ENCODE measurements at regions not wholly inside any gene's neighbourhood (a gene's known extent, or its start where the extent isn't known, plus 50 kb on each side); places are given as distances from the start of the nearest gene placed in this dataset.

DNA sequence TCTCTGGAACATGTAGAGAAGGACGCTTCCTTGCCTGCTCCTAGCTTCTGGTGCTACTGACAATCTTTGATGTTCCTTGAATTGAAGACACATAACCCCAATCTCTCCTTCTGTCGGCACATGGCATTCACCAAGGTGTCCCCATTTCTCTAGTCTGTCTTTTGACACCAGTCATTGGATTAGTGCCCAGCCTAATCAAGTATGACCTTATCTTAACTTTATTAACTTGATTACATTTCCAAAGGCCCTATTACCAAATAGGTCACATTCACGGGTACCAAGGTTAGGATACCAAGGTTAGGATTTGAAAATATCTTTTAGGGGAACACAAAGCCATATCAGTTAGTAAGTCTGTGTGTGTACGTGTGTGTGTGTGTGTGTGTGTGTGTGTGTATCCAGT is 377.9 kb downstream of the CMPK2 start:
- H4K91ac ChIP-seq (replicated peaks; ENCODE audit: insufficient read length, low read length) = no peak overlapping the region
- no peak overlapping the region for H2BK5ac ChIP-seq (ENCODE audit: low read depth, low read length)
- POLR2A ChIA-PET (ENCODE audit: partially characterized antibody) = no interaction called here
- no peak overlapping the region for H4K5ac ChIP-seq (ENCODE audit: insufficient read length, low read depth, low read length)
- no peak overlapping the region for H2AFZ ChIP-seq (ENCODE audit: low read length)
- no peaks in the 10 kb centered on the region for H3K4me1 ChIP-seq (replicated peaks in 1 of 4; ENCODE audit: control insufficient read depth in 3 of 4, insufficient read depth in 4 of 4, low read length in 3 of 4)
- H4K20me1 ChIP-seq (replicated peaks in 1 of 2; ENCODE audit: control insufficient read depth in 1 of 2, insufficient read depth in 2 of 2, low read length in 2 of 2) = no peaks in the 10 kb centered on the region
- H3K23me2 ChIP-seq (ENCODE audit: low read depth, low read length) = no peaks in the 10 kb centered on the region
- no peaks in the 10 kb centered on the region for H3K79me2 ChIP-seq (ENCODE audit: control insufficient read depth in 1 of 2, insufficient read depth in 2 of 2, low read length in 2 of 2)
- H3K18ac ChIP-seq (ENCODE audit: extremely low read depth, low read length) = no peak overlapping the region
- no peak overlapping the region for H3K27ac ChIP-seq (ENCODE audit: low read depth, low read length)
- no peak overlapping the region for H3K4me2 ChIP-seq (ENCODE audit: insufficient read depth in 1 of 2, low read depth in 2 of 2, low read length in 2 of 2)
- no peaks in the 10 kb centered on the region for H3K79me1 ChIP-seq (ENCODE audit: low read depth, low read length)
- WGBS, 2 experiments (ENCODE audit: extremely low coverage in 1 of 2, insufficient coverage in 1 of 2, insufficient read length in 1 of 2, insufficient replicate concordance in 2 of 2, low coverage in 1 of 2, low lambda C conversion rate in 2 of 2, missing lambda C conversion rate in 1 of 2) = 88% methylated on average over 4 of the region's 4 CpGs; no CpG with 5 or more reads in 1 of the 2 experiments
- H3K4ac ChIP-seq (replicated peaks; ENCODE audit: insufficient read length, low read depth, low read length) = no peak overlapping the region
- H3K9ac ChIP-seq (replicated peaks in 1 of 4; ENCODE audit: extremely low read depth in 1 of 4, low read depth in 3 of 4, low read length in 3 of 4) = no peak overlapping the region
- H3K4me3 ChIP-seq (ENCODE audit: extremely low read depth in 1 of 4, insufficient read depth in 2 of 4, low read depth in 3 of 4, low read length in 4 of 4) = no peak overlapping the region
- H2BK12ac ChIP-seq (ENCODE audit: low read depth, low read length) = no peak overlapping the region
- H3K56ac ChIP-seq (replicated peaks; ENCODE audit: insufficient read length, low read depth, low read length) = no peak overlapping the region
- H2BK15ac ChIP-seq (ENCODE audit: low read length) = no peak overlapping the region
- H3K36me3 ChIP-seq (ENCODE audit: control insufficient read depth in 2 of 4, insufficient read depth in 4 of 4, low read length in 3 of 4) = no peaks in the 10 kb centered on the region
- no peak overlapping the region for H4K8ac ChIP-seq (ENCODE audit: extremely low read depth, insufficient read depth, low read length)
- FAIRE-seq (no peak), DNase-seq (ENCODE audit: low read depth in 1 of 2, low spot score in 2 of 2) (no peak)
- CTCF ChIA-PET (ENCODE audit: partially characterized antibody) = no interaction called here
- no peaks in the 10 kb centered on the region for H3K9me3 ChIP-seq (ENCODE audit: insufficient read depth in 2 of 2, low read depth in 1 of 2, low read length in 1 of 2)
- H2BK20ac ChIP-seq (ENCODE audit: low read length) = no peak overlapping the region
- peaks cover 0 to under 1% (median 0%) of the 10 kb centered on the region in 4 experiments; a peak in 1 of 7 replicates for H3K27me3 ChIP-seq (replicated peaks in 1 of 4; ENCODE audit: control insufficient read depth in 3 of 4, extremely low read depth in 1 of 4, insufficient read depth in 3 of 4, low read length in 3 of 4)
- no peak overlapping the region for H3K14ac ChIP-seq (ENCODE audit: insufficient read length)
- no peak overlapping the region for H2BK120ac ChIP-seq (replicated peaks; ENCODE audit: low read depth, low read length)
- H3K23ac ChIP-seq (ENCODE audit: insufficient read length) = no peak overlapping the region
- no peak overlapping the region for H2AK5ac ChIP-seq (ENCODE audit: low read depth, low read length)
- TF ChIP-seq NANOG (IDR thresholded peaks at IDR 0.05; ENCODE audit: insufficient read depth, low read depth, low read length, poor library complexity, severe bottlenecking) (no peak), NRF1 (IDR thresholded peaks at IDR 0.05; ENCODE audit: low read depth, low read length) (no peak), BRCA1 (IDR thresholded peaks at IDR 0.05; ENCODE audit: low read depth, low read length) (no peak), ZNF274 (IDR thresholded peaks at IDR 0.05; ENCODE audit: borderline replicate concordance, extremely low read depth, low read length) (no peak), SP1 (IDR thresholded peaks at IDR 0.05; ENCODE audit: low read depth, low read length) (no peak), RAD21 (IDR thresholded peaks at IDR 0.05 in 1 of 2, conservative IDR thresholded peaks at IDR 0.05 in 1 of 2; ENCODE audit: low read depth in 2 of 2, low read length in 2 of 2) (no peak), SRF (IDR thresholded peaks at IDR 0.05; ENCODE audit: low read depth, low read length) (no peak), EZH2 (IDR thresholded peaks at IDR 0.05; ENCODE audit: low read depth, low read length, severe bottlenecking) (no peak), CREB1 (IDR thresholded peaks at IDR 0.05) (no peak), EP300 (IDR thresholded peaks at IDR 0.05; ENCODE audit: borderline replicate concordance in 1 of 2, low read depth in 2 of 2, low read length in 2 of 2) (no peak), RNF2 (IDR thresholded peaks at IDR 0.05; ENCODE audit: borderline replicate concordance, low read depth, low read length, missing control alignments, poor library complexity, severe bottlenecking) (no peak), RXRA (IDR thresholded peaks at IDR 0.05; ENCODE audit: insufficient read depth, low read depth, low read length) (no peak), GTF2F1 (IDR thresholded peaks at IDR 0.05; ENCODE audit: borderline replicate concordance, low read depth, low read length) (no peak)
- TF ChIP-seq, protein P1, sequence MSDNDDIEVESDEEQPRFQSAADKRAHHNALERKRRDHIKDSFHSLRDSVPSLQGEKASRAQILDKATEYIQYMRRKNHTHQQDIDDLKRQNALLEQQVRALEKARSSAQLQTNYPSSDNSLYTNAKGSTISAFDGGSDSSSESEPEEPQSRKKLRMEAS (IDR thresholded peaks at IDR 0.05) = no peak

Data from H1 (cell line).